Midbrain (tissue), 1 donor: ENCODE measurements at regions not wholly inside any gene's neighbourhood (a gene's known extent, or its start where the extent isn't known, plus 50 kb on each side); places are given as distances from the start of the nearest gene placed in this dataset.

Experiments used
- DNase-seq: peaks from one replicate; lab custom pipeline; 2025; lab: John Stamatoyannopoulos, UW

DNA sequence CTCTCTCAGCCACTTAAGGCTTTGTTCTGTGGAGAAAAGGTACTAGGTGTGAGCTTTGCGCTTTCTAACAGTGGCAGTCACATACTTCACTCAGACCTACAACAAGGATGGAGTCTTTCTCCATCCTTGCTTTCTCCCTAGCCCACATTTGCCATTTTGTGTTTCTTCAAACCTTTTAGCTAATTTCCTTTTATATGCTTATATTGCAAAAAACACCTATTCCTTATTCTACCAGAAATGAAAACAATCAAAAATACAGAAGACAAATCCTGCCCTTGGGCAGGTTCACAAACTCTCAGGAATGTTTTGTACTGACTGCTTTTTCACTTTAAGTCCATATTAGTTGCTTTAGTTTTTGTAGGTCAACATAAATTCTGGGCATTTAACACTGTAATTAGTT is 914.2 kb downstream of the SQOR start:
- DNase-seq: no peak

DNA sequence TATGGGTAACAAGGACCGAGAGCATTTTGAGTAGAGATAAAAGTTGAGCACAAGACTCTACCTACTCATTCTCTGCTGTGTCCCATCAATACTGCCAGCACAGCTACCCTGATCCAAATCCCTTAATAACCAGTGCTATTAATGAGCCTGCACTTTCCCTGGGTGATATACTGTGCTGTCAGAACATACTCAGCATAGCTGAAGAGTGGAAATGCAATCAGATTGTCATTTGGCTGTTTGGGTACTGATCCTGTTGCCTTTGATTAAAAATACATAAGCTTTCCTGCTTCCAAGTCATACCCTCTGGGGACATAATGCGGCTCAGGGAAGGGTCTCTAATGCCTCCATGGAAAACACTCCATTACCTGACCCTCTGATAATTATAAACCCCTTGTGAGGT is 917.5 kb downstream of the SQOR start:
- no peak for DNase-seq

DNA sequence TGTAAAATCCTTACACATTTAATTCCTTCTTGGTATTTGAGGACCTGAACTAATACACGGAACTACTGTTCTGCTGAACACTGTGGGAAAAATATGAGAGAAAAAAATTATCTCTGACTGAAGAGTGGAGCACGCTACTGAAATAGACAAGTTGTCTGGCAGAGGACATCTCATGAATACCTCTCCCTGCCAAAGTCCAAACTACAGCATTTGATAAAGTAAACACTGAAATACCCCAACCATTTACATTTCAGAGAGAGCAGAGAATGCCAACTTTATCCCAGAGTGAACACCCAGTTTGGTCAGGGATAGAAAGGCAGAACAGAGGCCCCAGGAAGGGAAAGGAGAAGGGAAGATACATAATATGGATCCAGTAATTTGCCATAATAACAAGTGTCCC is 920.7 kb downstream of the SQOR start:
- DNase-seq: no peak

DNA sequence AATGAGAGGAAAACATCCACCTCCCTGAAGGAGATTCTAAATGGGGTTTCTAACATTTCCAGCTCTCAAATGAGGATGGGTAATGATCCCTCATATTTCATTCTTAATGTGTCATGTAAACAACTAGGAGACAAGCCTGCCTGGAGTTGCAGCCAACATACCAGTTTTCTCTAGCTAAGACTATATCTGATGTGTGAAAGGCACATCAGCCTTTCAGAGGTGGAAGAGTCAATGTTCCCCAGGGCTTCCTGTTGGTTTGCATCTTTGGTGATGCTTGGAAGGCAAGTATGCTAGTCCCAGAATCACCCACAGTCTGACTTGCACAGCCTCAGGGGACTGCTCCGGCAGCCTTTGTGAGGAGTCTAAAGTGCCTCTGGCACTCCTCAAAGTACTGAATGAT is 921.2 kb downstream of the SQOR start:
- no peak for DNase-seq

DNA sequence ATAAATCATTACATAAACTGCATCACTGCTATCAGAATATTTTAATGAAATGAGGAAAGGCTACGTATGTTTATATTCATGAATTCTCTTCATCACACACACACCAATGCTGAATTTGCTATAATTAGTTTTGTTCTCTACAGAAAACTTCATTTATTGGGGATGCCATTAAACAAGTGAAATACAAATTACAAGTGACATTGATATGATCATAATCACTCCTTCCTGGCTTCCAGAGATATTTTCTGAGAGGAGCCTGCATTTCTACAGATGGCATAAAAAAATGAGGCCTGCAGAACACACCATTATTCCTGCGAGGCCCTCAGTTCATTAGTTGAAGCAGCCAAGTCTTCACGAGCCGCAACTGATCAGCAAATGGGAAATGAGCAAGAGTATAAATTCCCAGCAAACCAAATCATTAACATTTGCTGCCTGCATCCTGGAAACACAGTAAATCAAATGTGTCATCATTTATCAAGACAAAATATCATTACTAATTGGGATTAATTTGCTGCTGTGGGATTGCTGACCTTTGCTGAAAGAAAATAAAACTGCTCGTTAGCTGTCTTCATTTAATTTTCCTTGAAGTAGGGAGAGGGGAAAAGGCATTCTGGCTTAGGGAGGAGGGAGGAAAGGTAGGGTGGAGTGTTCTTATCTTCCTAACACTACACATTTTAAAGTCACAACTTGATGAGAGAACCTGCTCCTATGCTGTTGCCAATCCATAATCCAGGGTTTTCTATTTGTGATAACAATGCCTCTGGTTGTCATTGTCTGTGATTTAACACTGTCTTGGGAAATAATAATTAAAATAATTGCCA is 921.9 kb downstream of the SQOR start:
- no peak for DNase-seq

DNA sequence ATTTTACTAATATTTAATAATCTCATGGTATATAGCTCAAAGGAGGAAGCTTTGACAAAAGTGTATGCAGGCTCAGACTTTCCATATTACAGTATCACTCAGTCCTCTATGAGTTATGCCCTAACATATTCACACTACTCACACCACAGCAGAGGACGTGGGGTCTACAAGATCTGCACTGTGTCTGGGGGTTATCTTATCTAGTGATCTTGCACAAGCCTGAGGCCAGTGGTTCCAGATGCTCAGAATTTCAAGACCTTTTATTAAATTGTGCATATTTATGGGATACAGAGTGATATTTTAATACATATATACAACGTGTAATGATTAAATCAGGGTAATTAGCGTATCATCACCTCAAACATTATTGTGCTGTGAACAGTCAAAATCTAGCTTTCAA is 933.1 kb downstream of the SQOR start:
- no peak for DNase-seq

DNA sequence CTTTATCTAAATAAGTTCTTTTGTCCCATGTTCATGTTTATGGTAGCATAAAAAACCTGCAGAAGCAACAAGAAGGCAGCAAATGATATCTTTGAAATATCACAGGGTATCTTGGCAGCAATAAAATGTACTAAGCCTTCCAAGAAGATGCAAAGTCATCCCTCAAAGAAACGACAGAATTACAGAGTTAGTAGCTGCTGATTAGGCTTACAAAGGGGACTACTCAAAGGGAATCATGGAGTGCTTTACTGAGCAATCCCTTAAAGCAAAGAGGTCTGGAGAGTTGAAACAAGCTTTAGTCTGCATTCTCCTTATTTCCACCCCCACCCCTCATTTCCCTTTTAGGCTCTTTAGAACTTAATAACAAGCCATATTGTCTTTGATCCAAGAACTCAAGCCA is 935.0 kb downstream of the SQOR start:
- no peak for DNase-seq

DNA sequence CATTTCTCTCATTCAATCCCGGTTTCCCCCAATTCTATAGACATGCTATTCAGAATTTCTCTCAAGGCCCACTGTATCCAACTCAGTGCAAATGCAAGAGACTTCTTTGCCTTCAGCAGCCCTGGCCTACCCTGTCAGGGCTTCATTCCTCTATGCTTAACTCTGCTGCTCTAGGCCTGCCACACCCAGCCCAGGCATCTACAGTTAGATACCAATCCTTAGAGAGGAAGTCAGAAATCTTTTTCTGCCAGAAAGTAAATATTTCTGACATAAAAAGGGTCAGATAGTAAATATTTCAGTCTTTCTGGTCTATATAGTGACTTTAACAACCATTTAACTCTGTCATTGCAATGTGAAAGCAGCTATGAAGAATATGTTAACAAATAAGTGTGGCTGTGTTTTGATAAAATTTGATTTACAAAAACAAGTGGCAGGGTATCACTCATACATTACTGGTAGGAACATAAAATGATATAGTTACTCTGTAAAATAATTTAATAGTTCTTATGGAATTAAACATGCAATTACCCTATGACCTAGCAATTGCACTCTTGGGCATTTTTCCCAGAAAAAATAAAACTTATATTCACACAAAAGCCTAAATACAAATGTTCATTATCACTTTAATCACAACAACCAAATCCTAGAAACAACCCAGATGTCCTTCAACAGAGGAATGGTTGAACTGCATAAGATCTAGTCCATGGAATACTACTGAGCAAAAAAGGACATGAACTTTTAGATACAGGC is 942.0 kb downstream of the SQOR start:
- DNase-seq: no peak

DNA sequence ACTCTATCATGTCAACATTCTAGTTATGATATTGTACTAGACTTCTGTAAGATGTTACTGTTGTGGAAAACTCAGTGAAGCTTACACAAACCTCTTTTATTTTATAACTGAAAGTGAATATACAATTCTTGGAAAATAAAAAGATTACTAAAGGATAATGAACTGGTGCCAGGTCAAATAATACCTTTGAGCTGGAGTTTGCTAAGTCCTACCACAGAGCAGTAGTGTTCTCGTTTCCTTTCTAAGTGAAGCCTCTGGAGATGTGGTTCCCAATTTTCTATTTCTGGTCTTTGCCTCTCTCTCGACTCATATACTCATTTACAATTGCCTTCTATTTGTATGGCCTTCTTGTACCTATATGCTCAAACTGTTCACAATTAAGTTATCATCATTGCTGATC is 942.9 kb downstream of the SQOR start:
- DNase-seq: no peak

DNA sequence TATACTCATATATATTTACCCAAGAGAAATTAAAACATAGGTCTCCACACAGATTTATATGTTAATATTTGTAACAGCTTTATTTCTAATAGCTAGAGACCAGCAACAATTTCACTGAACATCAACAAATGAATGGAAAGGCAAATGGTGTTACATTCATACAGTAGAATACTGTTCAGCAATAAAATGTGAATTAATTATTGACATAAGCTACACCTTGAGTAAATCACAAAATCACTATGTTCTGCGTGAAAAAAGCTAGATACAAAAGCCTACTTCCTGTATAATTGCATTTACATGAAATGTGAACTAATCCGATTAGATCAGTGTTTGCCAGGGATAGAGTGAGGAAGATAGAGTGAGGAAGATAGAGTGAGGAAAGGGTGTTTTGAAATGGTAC is 945.7 kb downstream of the SQOR start:
- no peak for DNase-seq

DNA sequence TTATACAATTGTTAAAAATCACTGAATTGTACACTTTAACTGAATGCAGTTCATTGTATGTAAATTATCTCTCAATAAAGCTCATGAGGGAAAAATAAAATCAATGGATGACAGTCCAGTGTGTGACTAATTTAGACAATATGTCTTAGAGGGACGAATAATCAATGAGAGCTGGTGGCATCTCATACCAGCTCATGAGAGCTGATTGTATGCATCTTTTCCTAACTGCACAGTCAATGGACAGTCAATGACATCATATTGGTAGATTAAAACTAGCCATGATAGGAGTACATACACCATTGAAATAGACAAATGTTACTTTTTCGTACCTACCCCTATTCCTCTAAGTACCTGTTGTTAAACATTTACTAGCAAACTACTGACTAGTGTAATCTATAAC is 946.1 kb downstream of the SQOR start:
- no peak for DNase-seq

DNA sequence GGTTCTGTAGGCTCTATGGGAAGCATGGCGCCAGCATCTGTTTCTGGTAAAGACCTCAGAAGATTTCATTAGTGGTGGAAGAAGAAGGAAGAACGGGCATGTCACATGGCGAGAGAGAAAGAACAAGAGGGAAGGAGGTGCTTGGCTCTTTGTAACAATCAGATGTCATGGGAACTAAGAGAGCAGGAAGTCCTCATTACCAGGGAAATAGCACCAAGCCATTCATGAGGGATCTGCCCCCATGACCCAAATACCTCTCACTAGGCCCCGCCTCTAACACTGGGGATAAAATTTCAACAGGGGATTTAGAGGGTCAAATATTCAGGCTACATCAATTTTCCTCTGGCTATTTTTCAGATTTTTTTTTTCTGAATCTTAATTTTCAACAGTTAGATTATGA is 954.3 kb downstream of the SQOR start:
- DNase-seq: no peak

DNA sequence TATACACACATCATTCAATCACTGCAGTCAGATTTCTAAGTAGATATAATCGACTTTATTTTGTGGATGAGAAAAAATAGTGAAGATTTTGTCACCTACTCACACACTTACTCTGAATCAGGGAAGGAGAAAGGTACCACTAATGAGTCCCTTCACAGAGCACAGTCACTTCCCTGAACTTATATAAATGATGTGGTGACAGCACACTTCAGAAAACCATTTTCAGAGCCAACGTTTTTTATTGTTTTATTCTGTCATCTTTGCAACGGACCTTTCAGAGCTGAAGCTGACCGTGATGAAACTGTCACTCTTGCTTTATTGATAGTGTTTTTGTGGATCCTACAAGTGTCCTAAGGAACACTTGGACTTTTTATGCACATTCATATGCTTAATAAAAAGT is 956.6 kb downstream of the SQOR start:
- no peak for DNase-seq

DNA sequence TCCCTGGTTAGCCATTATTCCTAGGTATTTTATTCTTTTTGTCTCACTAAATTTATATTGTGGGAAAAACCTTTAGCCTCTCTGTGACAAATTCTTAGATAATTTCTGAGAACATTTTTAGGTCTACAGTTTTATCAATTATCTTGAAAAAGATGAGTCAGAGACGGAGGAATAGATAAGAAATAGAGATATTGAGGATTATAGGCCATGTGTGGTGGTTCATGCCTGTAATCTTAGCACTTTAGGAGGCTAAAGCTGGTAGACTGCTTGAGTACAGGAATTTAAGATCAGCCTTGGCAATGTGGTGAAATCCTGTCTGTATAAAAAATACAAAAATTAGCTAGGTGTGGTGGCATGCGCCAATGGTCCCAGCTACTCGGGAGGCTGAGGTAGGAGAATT is 960.2 kb downstream of the SQOR start:
- no peak for DNase-seq

DNA sequence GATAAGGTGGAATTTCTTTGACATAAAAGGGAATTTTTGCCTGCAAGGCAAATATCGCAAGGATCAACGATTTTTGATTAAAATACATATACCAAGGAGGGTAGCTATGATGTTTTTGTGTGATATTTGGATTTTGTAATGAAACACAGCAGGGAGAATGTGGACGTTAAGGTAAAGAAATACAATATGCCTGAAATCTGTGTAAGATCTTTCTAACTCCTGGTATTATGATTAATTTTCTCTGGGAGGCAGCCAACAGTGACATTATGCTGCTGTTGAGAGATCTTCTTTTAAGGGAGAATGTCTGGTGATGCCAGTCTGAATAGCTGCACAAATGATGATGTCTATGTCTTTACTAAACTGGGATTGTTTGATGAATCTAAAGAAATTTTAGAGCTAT is 972.2 kb downstream of the SQOR start:
- no peak for DNase-seq

DNA sequence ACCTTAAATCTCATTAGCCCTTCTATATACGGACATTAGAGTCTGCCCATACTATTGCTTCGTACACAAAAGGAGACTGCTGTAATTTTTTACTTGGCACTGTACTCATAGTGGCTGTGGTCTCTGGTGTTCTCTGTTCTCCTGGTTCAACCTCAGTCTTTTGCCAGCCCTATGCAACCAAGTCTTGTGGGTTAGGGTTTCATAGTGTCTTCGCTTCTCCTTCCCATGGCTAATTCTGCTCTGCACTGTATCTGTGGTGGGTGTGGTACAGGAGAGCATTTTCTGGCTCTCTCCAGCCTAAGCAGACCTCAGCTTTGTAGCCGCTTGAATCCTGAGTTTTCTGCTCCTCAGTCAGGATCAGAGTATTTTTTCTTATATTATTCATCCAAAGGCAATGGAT is 981.2 kb downstream of the SQOR start:
- no peak for DNase-seq

DNA sequence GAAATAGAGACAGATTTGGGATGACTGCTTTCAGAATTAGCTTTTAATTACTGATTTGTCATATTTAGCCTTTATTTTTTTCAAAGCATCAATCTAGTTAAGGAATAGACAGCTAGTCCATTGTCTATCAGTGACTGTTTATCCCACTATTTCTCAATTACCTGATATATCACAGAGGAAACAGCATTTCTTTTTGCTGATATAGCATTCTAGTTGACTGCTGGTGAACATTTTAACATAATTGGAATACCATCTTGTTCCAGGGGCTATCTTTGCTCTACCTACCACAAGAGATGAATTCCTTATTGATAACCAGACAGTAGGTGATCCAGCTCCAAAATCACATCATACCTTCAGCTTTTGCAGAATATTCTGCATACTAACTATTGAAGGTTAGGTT is 982.7 kb downstream of the SQOR start:
- no peak for DNase-seq

DNA sequence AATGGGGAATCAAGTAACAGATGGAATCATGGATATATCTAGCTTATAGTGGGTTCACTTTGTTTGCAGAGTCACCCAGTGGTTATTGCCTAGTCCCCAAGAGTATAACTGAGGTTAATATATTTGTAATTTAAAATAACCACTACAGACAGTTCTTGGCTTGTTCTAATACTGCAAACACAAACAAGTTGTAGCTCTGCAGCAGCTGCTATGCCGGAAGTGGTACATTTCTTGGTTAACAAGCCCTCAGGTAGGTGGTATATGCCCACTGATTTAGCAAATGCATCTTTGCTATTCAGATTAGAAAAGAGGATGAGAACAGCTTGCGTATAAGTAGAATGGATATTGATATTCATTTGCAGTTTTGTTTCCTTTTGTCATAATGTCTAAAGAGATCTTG is 984.2 kb downstream of the SQOR start:
- DNase-seq: no peak

DNA sequence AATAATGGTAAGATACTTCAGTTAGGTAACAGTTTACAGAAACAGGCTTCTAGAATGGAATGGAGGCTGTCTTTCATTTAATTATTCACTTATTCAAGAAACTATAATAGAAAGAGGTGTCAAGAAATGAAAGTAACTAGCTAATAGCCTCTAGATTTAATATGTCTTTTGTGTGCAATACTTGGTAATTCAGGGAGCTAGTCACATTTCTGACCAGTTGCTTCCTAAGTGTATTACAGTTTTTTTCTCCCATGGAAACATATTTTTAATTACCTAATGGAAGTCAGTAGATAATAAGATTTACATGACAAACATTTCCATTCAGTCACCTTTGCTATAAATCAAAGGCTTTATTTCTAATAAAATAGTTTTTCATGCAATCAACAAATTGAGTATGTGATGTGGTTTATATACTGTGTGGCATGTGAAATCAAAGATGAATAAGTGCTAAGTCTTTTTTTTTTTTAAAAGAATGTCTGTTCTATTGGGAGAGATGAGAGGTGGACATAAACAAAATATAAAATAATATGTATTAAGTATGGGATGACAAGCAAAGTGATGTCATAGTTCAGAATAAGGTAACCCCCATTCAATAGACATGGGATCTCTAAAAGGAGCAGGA is 985.7 kb downstream of the SQOR start:
- no peak for DNase-seq

DNA sequence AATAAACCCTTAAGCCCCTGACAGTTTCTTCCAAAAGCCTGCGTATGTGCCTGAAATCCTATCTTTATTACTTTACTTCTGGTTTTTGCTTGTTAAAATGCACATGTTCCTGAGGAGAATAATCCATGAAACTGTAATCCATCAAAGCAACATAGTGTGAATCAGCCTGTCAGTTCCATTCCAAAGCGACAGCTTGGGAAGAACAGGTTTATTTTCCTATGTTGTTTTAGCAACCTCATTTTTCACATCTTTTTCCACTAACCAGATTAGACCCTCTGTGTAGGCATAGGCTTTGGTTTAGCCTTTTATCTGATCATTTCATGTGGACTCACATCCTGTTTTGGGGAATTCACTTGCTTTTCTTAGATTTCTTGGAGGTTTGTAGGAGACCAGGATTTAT is 988.0 kb downstream of the SQOR start:
- no peak for DNase-seq

DNA sequence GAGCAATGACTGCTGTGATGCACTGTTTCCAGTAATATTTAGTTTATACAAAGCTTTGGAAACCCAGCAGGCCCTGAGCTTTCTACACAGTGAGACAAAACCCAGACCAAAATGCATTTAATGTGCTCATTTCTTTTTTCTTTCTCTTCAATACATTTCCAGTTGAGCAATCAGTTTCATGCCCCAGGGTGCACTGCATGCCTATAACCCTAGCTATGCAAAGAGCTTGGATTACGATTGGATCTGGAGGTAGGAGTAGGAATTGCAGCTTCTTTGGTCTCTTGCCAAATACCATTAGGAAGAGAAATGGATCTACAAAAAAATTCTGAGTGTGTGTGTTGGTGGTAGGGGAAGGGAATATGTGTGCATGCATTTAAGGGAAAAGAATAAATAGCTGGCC is 1001.4 kb downstream of the SQOR start:
- DNase-seq: no peak

DNA sequence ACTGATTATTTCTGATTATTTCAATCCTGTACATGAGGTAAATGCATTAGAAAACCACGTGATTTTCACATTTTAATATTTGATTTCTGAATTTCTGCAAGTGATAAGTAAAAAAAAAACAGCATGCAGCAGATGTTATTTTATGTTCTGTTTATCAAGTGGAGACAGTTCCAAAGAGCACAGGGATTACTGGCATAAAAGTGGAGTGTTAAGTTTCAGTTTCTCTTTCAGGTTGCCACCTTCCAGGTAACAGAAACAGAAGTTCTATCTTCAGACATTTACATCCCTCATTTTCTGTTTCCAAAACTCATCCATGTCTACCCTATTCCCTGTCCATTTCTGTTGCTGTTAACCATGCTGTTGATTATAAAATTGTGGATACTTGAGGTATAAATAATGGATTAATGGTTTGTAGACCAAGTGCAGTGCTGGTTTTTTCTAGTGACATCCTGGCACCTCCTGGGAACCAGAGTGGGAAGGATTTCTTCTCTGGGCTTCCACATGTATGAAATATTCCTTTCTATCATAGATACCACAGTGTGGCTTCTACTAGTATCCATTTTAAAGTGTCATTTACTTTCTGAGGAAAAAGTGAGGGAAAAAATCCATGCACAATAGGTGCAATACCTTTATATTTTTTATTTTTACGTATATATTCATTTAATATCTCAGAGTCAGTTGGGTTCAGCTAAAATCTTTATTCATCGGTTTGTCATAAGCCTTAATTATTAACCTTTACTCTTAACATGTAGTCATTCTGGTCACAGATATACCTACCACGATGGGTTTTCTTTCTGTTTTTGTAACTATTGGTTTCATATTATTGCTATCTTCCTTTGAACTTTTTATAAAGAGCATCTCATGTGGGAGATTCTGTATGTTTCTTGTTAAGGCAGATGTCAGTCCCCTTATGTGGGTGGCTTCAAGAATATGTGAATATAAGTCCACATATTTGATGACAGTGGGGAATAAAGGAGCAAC is 1010.0 kb downstream of the SQOR start:
- DNase-seq: no peak
